IgD-negative memory B cell (primary cell): ENCODE measurements at regions not wholly inside any gene's neighbourhood (a gene's known extent, or its start where the extent isn't known, plus 50 kb on each side); places are given as distances from the start of the nearest gene placed in this dataset.

Experiments
- H3K27ac Mint-ChIP-seq, 3 donors: one replicate each; pipeline ENCODE4 v1.8.0; 2020 to 2022; ENCODE audit warnings: mild to moderate bottlenecking in 3 of 3, mixed read lengths in 3 of 3, moderate library complexity in 1 of 3
- H3K27me3 Mint-ChIP-seq: one replicate; pipeline ENCODE4 v1.8.0; 2021; ENCODE audit warnings: mixed read lengths
- H3K36me3 Mint-ChIP-seq: one replicate; pipeline ENCODE4 v1.8.0; 2020; ENCODE audit warnings: mild to moderate bottlenecking, mixed read lengths
- H3K4me1 Mint-ChIP-seq, 3 donors: one replicate each; pipeline ENCODE4 v1.8.0; 2020 to 2022; ENCODE audit warnings: mixed read lengths in 3 of 3, mild to moderate bottlenecking in 1 of 3
- H3K4me3 Mint-ChIP-seq, 4 donors: one replicate each; pipeline ENCODE4 v1.8.0; 2020 to 2022; ENCODE audit warnings: mild to moderate bottlenecking in 4 of 4, mixed read lengths in 4 of 4, moderate library complexity in 3 of 4
- H3K9me3 Mint-ChIP-seq, 3 donors: one replicate each; pipeline ENCODE4 v1.8.0; 2020 to 2021; ENCODE audit warnings: mixed read lengths in 3 of 3, mild to moderate bottlenecking in 1 of 3

GRCh38 chr4:134780244-134780643 is 578.7 kb upstream of the PABPC4L start:
- Mint-ChIP-seq H3K27ac (no peak overlapping the region), H3K36me3 (no peaks in the 10 kb centered on the region), H3K4me1 (no peaks in the 10 kb centered on the region), H3K27me3 (no peaks in the 10 kb centered on the region), H3K4me3 (no peak overlapping the region), H3K9me3 (peaks cover 3 to 19% (median 6%) of the 10 kb centered on the region in 3 donors)

GRCh38 chr4:134777606-134778005 is 576.0 kb upstream of the PABPC4L start:
- Mint-ChIP-seq H3K36me3 (no peaks in the 10 kb centered on the region), H3K9me3 (peaks cover 0 to 16% (median 7%) of the 10 kb centered on the region in 3 donors), H3K4me1 (no peaks in the 10 kb centered on the region), H3K27ac (no peak overlapping the region), H3K4me3 (no peak overlapping the region), H3K27me3 (no peaks in the 10 kb centered on the region)

- no peaks in the 10 kb centered on the region for H3K27me3 Mint-ChIP-seq
- H3K36me3 Mint-ChIP-seq = no peaks in the 10 kb centered on the region
- no peaks in the 10 kb centered on the region for H3K4me1 Mint-ChIP-seq
- H3K27ac Mint-ChIP-seq = no peak overlapping the region
- peaks cover 0 to 6% (median 5%) of the 10 kb centered on the region in 3 donors for H3K9me3 Mint-ChIP-seq
- no peak overlapping the region for H3K4me3 Mint-ChIP-seq
Measured at GRCh38 chr4:134773497-134774000, 572.0 kb upstream of the PABPC4L start.

GRCh38 chr4:134762053-134762452 is 560.5 kb upstream of the PABPC4L start:
- Mint-ChIP-seq H3K27me3 (no peaks in the 10 kb centered on the region), H3K27ac (no peak overlapping the region), H3K9me3 (peaks cover 0 to 4% (median 0%) of the 10 kb centered on the region in 3 donors), H3K36me3 (no peaks in the 10 kb centered on the region), H3K4me3 (no peak overlapping the region), H3K4me1 (no peaks in the 10 kb centered on the region)

- no peak overlapping the region for H3K4me3 Mint-ChIP-seq
- no peaks in the 10 kb centered on the region for H3K27me3 Mint-ChIP-seq
- no peaks in the 10 kb centered on the region for H3K36me3 Mint-ChIP-seq
- no peak overlapping the region for H3K27ac Mint-ChIP-seq
- H3K9me3 Mint-ChIP-seq = peaks cover 0 to 2% (median 0%) of the 10 kb centered on the region in 3 donors
- no peaks in the 10 kb centered on the region for H3K4me1 Mint-ChIP-seq
Measured at GRCh38 chr4:134756421-134756820, 554.8 kb upstream of the PABPC4L start.

- Mint-ChIP-seq H3K4me3 (no peak overlapping the region), H3K27me3 (no peaks in the 10 kb centered on the region), H3K36me3 (no peaks in the 10 kb centered on the region), H3K4me1 (no peaks in the 10 kb centered on the region), H3K9me3 (no peaks in the 10 kb centered on the region), H3K27ac (no peak overlapping the region)
Measured at GRCh38 chr4:134754301-134755019, 552.9 kb upstream of the PABPC4L start.

GRCh38 chr4:134753390-134753789 is 551.8 kb upstream of the PABPC4L start:
- H3K9me3 Mint-ChIP-seq = no peaks in the 10 kb centered on the region
- H3K4me1 Mint-ChIP-seq = no peaks in the 10 kb centered on the region
- H3K27me3 Mint-ChIP-seq = no peaks in the 10 kb centered on the region
- no peak overlapping the region for H3K27ac Mint-ChIP-seq
- no peak overlapping the region for H3K4me3 Mint-ChIP-seq
- H3K36me3 Mint-ChIP-seq = no peaks in the 10 kb centered on the region

GRCh38 chr4:134747108-134747805 is 545.7 kb upstream of the PABPC4L start:
- Mint-ChIP-seq H3K4me1 (no peaks in the 10 kb centered on the region), H3K9me3 (peaks cover 2 to 12% (median 3%) of the 10 kb centered on the region in 3 donors), H3K4me3 (no peak overlapping the region), H3K27me3 (no peaks in the 10 kb centered on the region), H3K36me3 (no peaks in the 10 kb centered on the region), H3K27ac (no peak overlapping the region)

- H3K4me3 Mint-ChIP-seq = no peak overlapping the region
- no peaks in the 10 kb centered on the region for H3K27me3 Mint-ChIP-seq
- no peaks in the 10 kb centered on the region for H3K4me1 Mint-ChIP-seq
- peaks cover 2 to 9% (median 6%) of the 10 kb centered on the region in 3 donors for H3K9me3 Mint-ChIP-seq
- H3K36me3 Mint-ChIP-seq = no peaks in the 10 kb centered on the region
- H3K27ac Mint-ChIP-seq = no peak overlapping the region
Measured at GRCh38 chr4:134740290-134740689, 538.7 kb upstream of the PABPC4L start.

- no peak overlapping the region for H3K4me3 Mint-ChIP-seq
Measured at GRCh38 chr4:134735901-134736300, 534.3 kb upstream of the PABPC4L start.

GRCh38 chr4:134727696-134728095 is 526.1 kb upstream of the PABPC4L start:
- Mint-ChIP-seq H3K4me1 (no peaks in the 10 kb centered on the region), H3K36me3 (no peaks in the 10 kb centered on the region)

More at GRCh38 chr4:134735901-134736300, 534.3 kb upstream of the PABPC4L start:
- Mint-ChIP-seq H3K9me3 (peaks cover 2 to 14% (median 3%) of the 10 kb centered on the region in 3 donors), H3K27me3 (no peaks in the 10 kb centered on the region), H3K36me3 (no peaks in the 10 kb centered on the region), H3K4me1 (no peaks in the 10 kb centered on the region), H3K27ac (no peak overlapping the region)

GRCh38 chr4:134722306-134722705 is 520.7 kb upstream of the PABPC4L start:
- Mint-ChIP-seq H3K27ac (no peak overlapping the region), H3K9me3 (peaks cover 0 to 5% (median 3%) of the 10 kb centered on the region in 3 donors), H3K36me3 (no peaks in the 10 kb centered on the region), H3K27me3 (no peaks in the 10 kb centered on the region), H3K4me1 (no peaks in the 10 kb centered on the region), H3K4me3 (no peak overlapping the region)

More at GRCh38 chr4:134727696-134728095, 526.1 kb upstream of the PABPC4L start:
- Mint-ChIP-seq H3K4me3 (no peak overlapping the region), H3K9me3 (peaks cover 2 to 15% (median 3%) of the 10 kb centered on the region in 3 donors), H3K27ac (no peak overlapping the region), H3K27me3 (no peaks in the 10 kb centered on the region)

GRCh38 chr4:134720030-134720429 is 518.4 kb upstream of the PABPC4L start:
- H3K27ac Mint-ChIP-seq = no peak overlapping the region
- H3K36me3 Mint-ChIP-seq = peaks cover 1% of the 10 kb centered on the region
- H3K4me1 Mint-ChIP-seq = no peaks in the 10 kb centered on the region
- H3K27me3 Mint-ChIP-seq = no peaks in the 10 kb centered on the region
- peaks cover 4 to 8% (median 5%) of the 10 kb centered on the region in 3 donors for H3K9me3 Mint-ChIP-seq
- no peak overlapping the region for H3K4me3 Mint-ChIP-seq

GRCh38 chr4:134708616-134709015 is 507.0 kb upstream of the PABPC4L start:
- no peak overlapping the region for H3K27ac Mint-ChIP-seq
- H3K36me3 Mint-ChIP-seq = no peaks in the 10 kb centered on the region
- no peak overlapping the region for H3K4me3 Mint-ChIP-seq
- H3K4me1 Mint-ChIP-seq = no peaks in the 10 kb centered on the region
- no peaks in the 10 kb centered on the region for H3K27me3 Mint-ChIP-seq
- H3K9me3 Mint-ChIP-seq = peaks cover under 1 to 2% (median 1%) of the 10 kb centered on the region in 3 donors

- H3K9me3 Mint-ChIP-seq = peaks cover 0 to 1% (median 0%) of the 10 kb centered on the region in 3 donors
- no peak overlapping the region for H3K27ac Mint-ChIP-seq
- H3K4me1 Mint-ChIP-seq = no peaks in the 10 kb centered on the region
- H3K36me3 Mint-ChIP-seq = no peaks in the 10 kb centered on the region
- no peaks in the 10 kb centered on the region for H3K27me3 Mint-ChIP-seq
- no peak overlapping the region for H3K4me3 Mint-ChIP-seq
Measured at GRCh38 chr4:134708026-134708425, 506.4 kb upstream of the PABPC4L start.
